K562 (cell line): ENCODE measurements at regions not wholly inside any gene's neighbourhood (a gene's known extent, or its start where the extent isn't known, plus 50 kb on each side); places are given as distances from the start of the nearest gene placed in this dataset.
A peak's percentile ranks its signal among the peaks of the same experiment; 100 is the strongest.

Source experiments
- BRCA1 ChIP-seq, 2 experiments: fragments of 450-650 bp in 1 of 2; sonication (generic) in 1 of 2; formaldehyde crosslinking in 1 of 2; IDR thresholded peaks; 2 replicates each; pipeline versions ENCODE4 v1.5.0 to v1.6.1; 2017 to 2020; ENCODE audit warnings: mild to moderate bottlenecking in 1 of 2, missing genetic modification reagents in 1 of 2
- CEBPB ChIP-seq: fragments of 450-650 bp; IDR thresholded peaks from 2 replicates; pipeline ENCODE4 v1.6.1; 2016; ENCODE audit warnings: missing genetic modification characterization, missing compliant biosample characterization
- CEBPG ChIP-seq, 3 experiments: fragments of 200-800 bp in 1 of 3; sonication (Bioruptor generic) in 1 of 3; sonication (generic) in 1 of 3; formaldehyde crosslinking in 1 of 3; IDR thresholded peaks in 2 of 3; conservative IDR thresholded peaks in 1 of 3; 2 replicates each; pipeline versions ENCODE4 v1.6.1 to v1.8.0; 2016 to 2022; ENCODE audit warnings: missing compliant biosample characterization in 2 of 3, missing genetic modification characterization in 2 of 3, mild to moderate bottlenecking in 1 of 3, missing genetic modification reagents in 1 of 3
- DIDO1 ChIP-seq: fragments of 450-650 bp; IDR thresholded peaks from 2 replicates; pipeline ENCODE4 v1.6.1; 2016; ENCODE audit warnings: low read depth, missing biosample characterization, missing genetic modification characterization
- FOXK1 ChIP-seq: sonication (generic); formaldehyde crosslinking; IDR thresholded peaks from 2 replicates; pipeline ENCODE4 v1.8.0; 2022; ENCODE audit warnings: missing genetic modification reagents, mild to moderate bottlenecking, borderline replicate concordance
- FUS ChIP-seq: fragments of 200-400 bp; formaldehyde crosslinking; optimal IDR thresholded peaks from 2 replicates; pipeline ENCODE3; 2017; ENCODE audit warnings: low read depth, low read length
- KHSRP ChIP-seq: fragments of 450-650 bp; IDR thresholded peaks from 2 replicates; pipeline ENCODE4 v1.6.1; 2017
- MAFF ChIP-seq: IDR thresholded peaks from 2 replicates; pipeline ENCODE4 v1.6.1; 2012; ENCODE audit warnings: low read length, improper control_type of control experiment
- NELFE ChIP-seq: IDR thresholded peaks from 2 replicates; pipeline ENCODE4 v1.6.1; 2011; ENCODE audit warnings: mild to moderate bottlenecking; ENCODE audit not compliant: insufficient read depth, insufficient read length
- PHF20 ChIP-seq: fragments of 450-650 bp; IDR thresholded peaks from 2 replicates; pipeline ENCODE4 v1.6.1; 2018; ENCODE audit not compliant: partially characterized antibody
- YY1 ChIP-seq, 3 experiments: IDR thresholded peaks; 2 replicates each; pipeline ENCODE4 v1.6.1; 2011; ENCODE audit warnings: low read length in 2 of 3, mild to moderate bottlenecking in 2 of 3, moderate library complexity in 2 of 3, borderline replicate concordance in 1 of 3, control low read depth in 1 of 3, low read depth in 1 of 3; ENCODE audit not compliant: insufficient read depth in 3 of 3, insufficient replicate concordance in 2 of 3, control insufficient read depth in 1 of 3, insufficient read length in 1 of 3; ENCODE audit errors: extremely low read depth in 1 of 3
- ZNF165 ChIP-seq: fragments of 250-450 bp; sonication (Bioruptor Pico); IDR thresholded peaks from 2 replicates; pipeline ENCODE4 v1.4.0; 2020; ENCODE audit warnings: borderline replicate concordance
- ZNF436 ChIP-seq: fragments of 250-450, 450-650 bp; sonication (Bioruptor Pico); formaldehyde crosslinking; IDR thresholded peaks from 2 replicates; pipeline ENCODE4 v1.7.0; 2020; ENCODE audit warnings: mild to moderate bottlenecking
- TF ChIP-seq, protein P1 (sequence below): sonication (generic); formaldehyde crosslinking; IDR thresholded peaks from 2 replicates; pipeline ENCODE4 v1.9.0; 2022; ENCODE audit warnings: mild to moderate bottlenecking, missing genetic modification reagents
- TF ChIP-seq, protein P2 (sequence below): sonication (generic); formaldehyde crosslinking; IDR thresholded peaks from 2 replicates; pipeline ENCODE4 v1.8.0; 2022; ENCODE audit warnings: mild to moderate bottlenecking, missing genetic modification reagents
- TF ChIP-seq, protein P3 (sequence below), 3 experiments: fragments of 200-800 bp in 1 of 3; sonication (Bioruptor generic) in 1 of 3; sonication (generic) in 1 of 3; formaldehyde crosslinking in 1 of 3; IDR thresholded peaks; 2 replicates each; pipeline versions ENCODE4 v1.6.1 to v1.8.0; 2016 to 2022; ENCODE audit warnings: mild to moderate bottlenecking in 2 of 3, missing compliant biosample characterization in 2 of 3, missing genetic modification characterization in 2 of 3, missing genetic modification reagents in 1 of 3
- TF ChIP-seq, protein P4 (sequence below), 2 experiments: fragments of 450-650 bp in 1 of 2; sonication (generic) in 1 of 2; formaldehyde crosslinking in 1 of 2; IDR thresholded peaks in 1 of 2; conservative IDR thresholded peaks in 1 of 2; 2 replicates each; pipeline versions ENCODE4 v1.6.1 to v1.8.1; 2016 to 2023; ENCODE audit warnings: mild to moderate bottlenecking in 2 of 2, moderate library complexity in 2 of 2, inconsistent platforms in 1 of 2, missing genetic modification reagents in 1 of 2
- TF ChIP-seq, protein P5 (sequence below): IDR thresholded peaks from 2 replicates; pipeline ENCODE4 v1.6.1; 2011; ENCODE audit warnings: borderline replicate concordance, low read depth, mild to moderate bottlenecking, moderate library complexity, low read length; ENCODE audit not compliant: insufficient read depth, poor library complexity, severe bottlenecking

DNA sequence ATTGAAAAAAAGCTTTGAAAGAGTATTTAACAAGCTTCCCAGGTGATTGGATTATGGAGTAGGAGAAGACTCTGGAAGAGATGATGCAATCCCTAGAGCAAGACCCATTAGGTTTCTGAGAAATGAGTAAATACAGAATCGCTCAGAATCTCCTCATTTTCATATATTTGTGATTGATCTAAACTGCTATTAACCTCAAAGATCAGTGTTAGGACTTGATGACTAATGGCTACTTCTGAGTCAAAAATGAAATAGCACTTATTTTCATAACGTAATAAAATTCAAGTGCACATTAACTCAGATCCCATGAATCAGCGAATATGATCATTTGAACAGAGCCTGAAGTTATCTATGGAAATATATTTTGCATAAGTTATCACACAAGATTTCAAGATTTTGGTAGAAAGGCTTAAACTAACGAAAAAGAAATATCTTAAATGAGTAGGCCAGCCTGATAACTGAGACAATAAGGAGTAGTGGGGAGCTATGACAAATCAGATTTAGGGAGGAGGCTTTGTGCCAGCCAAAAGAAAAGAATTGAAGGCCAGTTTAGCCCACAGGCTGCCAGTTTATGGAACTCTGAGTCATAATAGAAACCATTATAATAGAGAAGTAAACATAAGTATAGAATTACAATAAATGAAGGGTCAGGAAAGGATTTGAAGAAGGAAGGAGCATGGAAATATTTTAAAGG, 106.7 kb upstream of the OSMR start (continued):
- TF ChIP-seq FUS (no peak), BRCA1 (IDR thresholded peaks at IDR 0.05) (no peak), BRCA1 (CRISPR knock-in tag; IDR thresholded peaks at IDR 0.05) (no peak), FOXK1 (CRISPR knock-in tag) (no peak), YY1 (IDR thresholded peaks at IDR 0.05; ENCODE audit: borderline replicate concordance in 1 of 3, control insufficient read depth in 1 of 3, extremely low read depth in 1 of 3, insufficient read depth in 3 of 3, insufficient read length in 1 of 3, insufficient replicate concordance in 2 of 3, low read depth in 1 of 3, low read length in 2 of 3) (no peak), NELFE (no peak), CEBPG (CRISPR knock-in tag; IDR thresholded peaks at IDR 0.05) (no peak), CEBPG (tag; conservative IDR thresholded peaks at IDR 0.05 in 1 of 2, IDR thresholded peaks at IDR 0.05 in 1 of 2) (peak; percentile 94), DIDO1 (tag) (no peak), PHF20 (no peak), CEBPB (peak; percentile 57; the same call in 1 of the 2 replicates), MAFF (0 out of 2 replicates have a peak, but pooled peaks have one; percentile 22), ZNF436 (CRISPR knock-in tag) (no peak), KHSRP (no peak), ZNF165 (no peak)
- TF ChIP-seq, protein P1, sequence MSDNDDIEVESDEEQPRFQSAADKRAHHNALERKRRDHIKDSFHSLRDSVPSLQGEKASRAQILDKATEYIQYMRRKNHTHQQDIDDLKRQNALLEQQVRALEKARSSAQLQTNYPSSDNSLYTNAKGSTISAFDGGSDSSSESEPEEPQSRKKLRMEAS (CRISPR knock-in tag) = no peak
- TF ChIP-seq, protein P2, sequence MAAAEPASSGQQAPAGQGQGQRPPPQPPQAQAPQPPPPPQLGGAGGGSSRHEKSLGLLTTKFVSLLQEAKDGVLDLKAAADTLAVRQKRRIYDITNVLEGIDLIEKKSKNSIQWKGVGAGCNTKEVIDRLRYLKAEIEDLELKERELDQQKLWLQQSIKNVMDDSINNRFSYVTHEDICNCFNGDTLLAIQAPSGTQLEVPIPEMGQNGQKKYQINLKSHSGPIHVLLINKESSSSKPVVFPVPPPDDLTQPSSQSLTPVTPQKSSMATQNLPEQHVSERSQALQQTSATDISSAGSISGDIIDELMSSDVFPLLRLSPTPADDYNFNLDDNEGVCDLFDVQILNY (CRISPR knock-in tag) = no peak
- TF ChIP-seq, protein P3, sequence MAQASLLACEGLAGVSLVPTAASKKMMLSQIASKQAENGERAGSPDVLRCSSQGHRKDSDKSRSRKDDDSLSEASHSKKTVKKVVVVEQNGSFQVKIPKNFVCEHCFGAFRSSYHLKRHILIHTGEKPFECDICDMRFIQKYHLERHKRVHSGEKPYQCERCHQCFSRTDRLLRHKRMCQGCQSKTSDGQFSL (CRISPR knock-in tag; IDR thresholded peaks at IDR 0.05) = no peak
- TF ChIP-seq, protein P3 (tag; IDR thresholded peaks at IDR 0.05) = no peak
- TF ChIP-seq, protein P4, sequence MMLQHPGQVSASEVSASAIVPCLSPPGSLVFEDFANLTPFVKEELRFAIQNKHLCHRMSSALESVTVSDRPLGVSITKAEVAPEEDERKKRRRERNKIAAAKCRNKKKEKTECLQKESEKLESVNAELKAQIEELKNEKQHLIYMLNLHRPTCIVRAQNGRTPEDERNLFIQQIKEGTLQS (IDR thresholded peaks at IDR 0.05) = peak; percentile 85
- TF ChIP-seq, protein P4 (CRISPR knock-in tag; conservative IDR thresholded peaks at IDR 0.05) = no peak
- TF ChIP-seq, protein P5, sequence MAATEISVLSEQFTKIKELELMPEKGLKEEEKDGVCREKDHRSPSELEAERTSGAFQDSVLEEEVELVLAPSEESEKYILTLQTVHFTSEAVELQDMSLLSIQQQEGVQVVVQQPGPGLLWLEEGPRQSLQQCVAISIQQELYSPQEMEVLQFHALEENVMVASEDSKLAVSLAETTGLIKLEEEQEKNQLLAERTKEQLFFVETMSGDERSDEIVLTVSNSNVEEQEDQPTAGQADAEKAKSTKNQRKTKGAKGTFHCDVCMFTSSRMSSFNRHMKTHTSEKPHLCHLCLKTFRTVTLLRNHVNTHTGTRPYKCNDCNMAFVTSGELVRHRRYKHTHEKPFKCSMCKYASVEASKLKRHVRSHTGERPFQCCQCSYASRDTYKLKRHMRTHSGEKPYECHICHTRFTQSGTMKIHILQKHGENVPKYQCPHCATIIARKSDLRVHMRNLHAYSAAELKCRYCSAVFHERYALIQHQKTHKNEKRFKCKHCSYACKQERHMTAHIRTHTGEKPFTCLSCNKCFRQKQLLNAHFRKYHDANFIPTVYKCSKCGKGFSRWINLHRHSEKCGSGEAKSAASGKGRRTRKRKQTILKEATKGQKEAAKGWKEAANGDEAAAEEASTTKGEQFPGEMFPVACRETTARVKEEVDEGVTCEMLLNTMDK = no peak
